ENCODE measurements at regions not wholly inside any gene's neighbourhood (a gene's known extent, or its start where the extent isn't known, plus 50 kb on each side); places are given as distances from the start of the nearest gene placed in this dataset.
"Not testable (repeated sequence)": the region's sequence is repeated elsewhere in the genome, so short reads cannot be mapped to it uniquely, and the experiment has no call there.

DNA sequence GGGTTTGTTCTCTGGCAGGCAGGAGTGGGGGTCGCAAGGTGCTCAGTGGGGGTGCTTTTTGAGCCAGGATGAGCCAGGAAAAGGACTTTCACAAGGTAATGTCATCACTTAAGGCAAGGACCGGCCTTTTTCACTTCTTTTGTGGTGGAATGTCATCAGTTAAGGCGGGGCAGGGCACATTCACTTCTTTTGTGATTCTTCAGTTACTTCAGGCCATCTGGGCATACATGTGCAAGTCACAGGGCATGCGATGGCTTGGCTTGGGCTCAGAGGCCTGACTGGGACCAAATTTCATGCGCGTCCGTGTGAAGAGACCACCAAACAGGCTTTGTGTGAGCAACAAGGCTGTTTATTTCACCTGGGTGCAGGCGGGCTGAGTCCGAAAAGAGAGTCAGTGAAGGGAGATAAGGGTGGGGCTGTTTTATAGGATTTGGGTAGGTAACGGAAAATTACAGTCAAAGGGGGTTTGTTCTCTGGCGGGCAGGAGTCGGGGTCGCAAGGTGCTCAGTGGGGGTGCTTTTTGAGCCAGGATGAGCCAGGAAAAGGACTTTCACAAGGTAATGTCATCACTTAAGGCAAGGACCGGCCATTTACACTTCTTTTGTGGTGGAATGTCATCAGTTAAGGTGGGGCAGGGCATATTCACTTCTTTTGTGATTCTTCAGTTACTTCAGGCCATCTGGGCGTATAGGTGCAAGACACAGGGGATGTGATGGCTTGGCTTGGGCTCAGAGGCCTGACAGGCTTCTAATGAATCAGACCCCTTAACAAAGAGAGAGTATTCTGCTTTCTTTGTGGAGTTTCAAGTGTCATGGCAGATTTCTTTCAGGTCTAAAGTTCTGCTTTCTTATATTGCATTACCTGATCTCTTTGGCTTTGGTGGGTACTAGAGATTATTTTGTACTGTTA lies 1030.6 kb downstream of the FAM133A start:
- DNase-seq (ENCODE audit: low spot score in 2 of 2); H3K27me3 ChIP-seq (ENCODE audit: low read depth); H3K36me3 ChIP-seq (replicated peaks); in situ Hi-C loops (cut with MboI; ENCODE audit: low sequenced_read_pairs); H3K9me3 ChIP-seq; H3K4me1 ChIP-seq; H3K4me3 ChIP-seq: not testable (repeated sequence)

DNA sequence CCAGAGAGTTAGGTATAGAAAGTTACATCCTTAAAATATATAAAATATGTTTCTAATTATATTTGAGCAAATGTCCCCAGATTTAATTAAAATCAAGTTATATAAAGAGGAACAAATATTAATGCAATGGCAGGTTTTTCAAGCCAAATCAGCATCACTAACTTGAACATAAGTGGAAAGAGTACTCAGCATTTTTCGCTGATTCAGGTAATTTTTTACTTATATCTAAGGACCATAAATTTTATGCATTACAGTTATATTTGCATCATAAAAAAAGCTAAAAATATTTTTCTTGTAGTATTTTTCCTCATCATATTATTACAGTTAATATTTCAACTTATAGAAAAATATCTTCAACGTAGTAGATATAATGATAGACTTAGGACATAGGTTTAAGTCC lies 1047.4 kb downstream of the FAM133A start:
- H3K27me3 ChIP-seq (ENCODE audit: low read depth): peaks cover 3% of the 10 kb centered on the region; the same call in 1 of the 2 replicates
- DNase-seq (ENCODE audit: low spot score in 2 of 2): no peak
- no peaks in the 10 kb centered on the region for H3K4me1 ChIP-seq
- no peaks in the 10 kb centered on the region for H3K9me3 ChIP-seq
- H3K4me3 ChIP-seq: no peak overlapping the region
- in situ Hi-C loops (cut with MboI; ENCODE audit: low sequenced_read_pairs): no loop called here
- H3K36me3 ChIP-seq (replicated peaks): no peaks in the 10 kb centered on the region

DNA sequence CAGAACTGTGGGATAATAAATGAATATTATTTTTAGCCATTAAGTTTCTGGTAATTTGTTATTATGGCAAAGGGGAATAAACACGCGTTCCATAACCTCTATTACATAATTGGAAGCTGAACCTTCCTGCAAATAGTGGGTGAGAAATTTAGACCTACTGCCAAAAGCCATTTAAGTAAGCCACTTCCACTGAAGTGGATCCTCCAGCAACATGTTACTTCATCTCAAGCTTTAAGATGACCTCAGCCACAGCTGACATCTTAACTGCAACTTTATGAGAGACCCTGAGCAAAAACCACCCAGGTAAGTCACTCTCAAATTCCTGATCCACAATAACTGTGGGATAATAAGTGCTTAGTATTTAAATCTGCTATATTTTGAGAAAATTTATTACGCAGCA lies 1048.6 kb downstream of the FAM133A start:
- in situ Hi-C loops (cut with MboI; ENCODE audit: low sequenced_read_pairs): no loop called here
- H3K36me3 ChIP-seq (replicated peaks): no peaks in the 10 kb centered on the region

DNA sequence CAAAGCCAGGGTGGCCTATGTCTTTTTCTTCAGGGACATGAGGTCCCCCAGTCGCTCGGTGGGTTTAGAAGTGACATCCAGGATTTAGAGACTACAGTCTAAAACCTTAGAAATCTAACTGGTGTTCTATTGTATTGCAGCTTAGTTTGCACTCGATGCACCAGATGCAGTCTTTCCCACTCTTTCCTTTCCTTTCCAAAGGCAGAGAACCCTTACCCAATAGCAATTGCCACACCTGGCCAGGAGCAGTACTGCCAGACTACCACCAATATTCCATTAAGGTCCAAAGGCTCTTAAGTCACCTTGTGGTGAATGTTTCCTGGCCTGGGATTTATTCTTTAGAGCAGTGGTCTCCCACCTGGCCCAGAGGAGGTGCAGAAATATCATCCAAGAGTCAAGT lies 1068.8 kb downstream of the FAM133A start:
- no peaks in the 10 kb centered on the region for H3K9me3 ChIP-seq
- in situ Hi-C loops (cut with MboI; ENCODE audit: low sequenced_read_pairs): no loop called here
- no peaks in the 10 kb centered on the region for H3K4me1 ChIP-seq
- no peak for DNase-seq (ENCODE audit: low spot score in 2 of 2)
- H3K27me3 ChIP-seq (ENCODE audit: low read depth): no peaks in the 10 kb centered on the region
- H3K4me3 ChIP-seq: no peak overlapping the region
- H3K36me3 ChIP-seq (replicated peaks): no peaks in the 10 kb centered on the region

More for the DNA sequence above, 1048.6 kb downstream of the FAM133A start:
- DNase-seq (ENCODE audit: low spot score in 2 of 2): no peak
- H3K27me3 ChIP-seq (ENCODE audit: low read depth): peaks cover 3% of the 10 kb centered on the region; the same call in 1 of the 2 replicates
- no peaks in the 10 kb centered on the region for H3K9me3 ChIP-seq
- H3K4me1 ChIP-seq: no peaks in the 10 kb centered on the region
- no peak overlapping the region for H3K4me3 ChIP-seq

DNA sequence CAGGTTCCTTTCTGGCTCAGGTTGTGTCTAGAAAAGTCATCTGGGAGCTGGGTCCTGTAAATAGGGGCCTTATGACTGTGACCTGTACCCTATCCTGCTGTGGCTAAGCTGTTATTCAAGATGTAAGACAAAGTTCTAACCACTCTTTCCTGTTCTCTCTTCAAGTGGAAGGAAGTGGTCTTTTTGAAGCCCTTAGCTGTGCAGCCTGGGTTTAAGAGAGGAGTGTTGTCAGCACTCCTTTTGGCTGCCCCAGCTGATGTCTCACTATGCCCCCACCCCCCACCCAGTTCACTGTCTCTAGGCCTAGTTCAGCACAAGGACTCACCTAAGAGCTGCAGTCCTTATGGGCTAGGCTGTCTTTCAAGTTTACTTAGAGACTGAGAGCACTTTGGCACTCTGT lies 1069.5 kb downstream of the FAM133A start:
- H3K27me3 ChIP-seq (ENCODE audit: low read depth): no peaks in the 10 kb centered on the region

DNA sequence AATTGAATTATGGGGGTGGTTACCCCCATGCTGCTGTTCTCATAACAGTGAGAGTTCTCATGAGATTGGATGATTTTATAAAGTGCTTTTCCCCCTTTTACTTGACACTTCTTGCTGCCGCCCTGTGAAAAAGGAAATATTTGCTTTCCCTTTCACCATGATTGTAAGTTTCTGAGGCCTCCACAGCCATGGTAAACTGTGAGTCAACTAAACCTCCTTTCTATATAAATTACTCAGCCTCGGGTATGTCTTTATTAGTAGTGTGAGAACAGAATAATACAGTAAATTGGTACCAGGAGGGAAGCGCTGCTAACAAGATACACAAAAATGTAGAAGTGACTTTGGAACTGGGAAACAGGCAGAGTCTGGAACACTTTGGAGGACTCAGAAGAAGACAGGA lies 1070.8 kb downstream of the FAM133A start:
- Histone ChIP-seq H3K36me3 (replicated peaks) (no peaks in the 10 kb centered on the region), H3K4me3 (no peak overlapping the region), H3K9me3 (no peaks in the 10 kb centered on the region), H3K27me3 (ENCODE audit: low read depth) (no peaks in the 10 kb centered on the region), H3K4me1 (no peaks in the 10 kb centered on the region)
- in situ Hi-C loops (cut with MboI; ENCODE audit: low sequenced_read_pairs): no loop called here
- no peak for DNase-seq (ENCODE audit: low spot score in 2 of 2)

More for the DNA sequence above, 1069.5 kb downstream of the FAM133A start:
- DNase-seq (ENCODE audit: low spot score in 2 of 2): no peak
- no peaks in the 10 kb centered on the region for H3K36me3 ChIP-seq (replicated peaks)
- in situ Hi-C loops (cut with MboI; ENCODE audit: low sequenced_read_pairs): no loop called here
- H3K4me3 ChIP-seq: no peak overlapping the region
- H3K9me3 ChIP-seq: no peaks in the 10 kb centered on the region
- H3K4me1 ChIP-seq: no peaks in the 10 kb centered on the region

DNA sequence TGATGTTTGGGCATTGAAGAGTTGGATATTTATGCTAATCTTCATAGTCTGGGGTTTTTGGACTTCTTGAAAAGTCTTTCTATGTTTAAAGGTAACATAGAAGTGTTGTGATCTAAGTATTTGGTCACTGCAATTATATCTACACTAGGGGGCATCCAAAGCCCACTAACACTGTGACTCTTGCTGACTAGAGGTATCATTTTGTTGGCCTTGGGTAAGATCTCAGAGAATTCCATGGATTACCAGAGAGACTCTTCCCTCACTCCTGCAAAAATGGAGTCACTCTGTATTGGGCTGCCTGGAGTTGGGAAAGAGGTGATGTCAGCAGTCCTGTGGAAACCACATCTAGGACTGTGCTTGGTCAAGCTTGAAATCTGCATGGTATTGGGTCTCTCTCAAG lies 1077.6 kb downstream of the FAM133A start:
- in situ Hi-C loops (cut with MboI; ENCODE audit: low sequenced_read_pairs): no loop called here
- no peaks in the 10 kb centered on the region for H3K4me1 ChIP-seq

DNA sequence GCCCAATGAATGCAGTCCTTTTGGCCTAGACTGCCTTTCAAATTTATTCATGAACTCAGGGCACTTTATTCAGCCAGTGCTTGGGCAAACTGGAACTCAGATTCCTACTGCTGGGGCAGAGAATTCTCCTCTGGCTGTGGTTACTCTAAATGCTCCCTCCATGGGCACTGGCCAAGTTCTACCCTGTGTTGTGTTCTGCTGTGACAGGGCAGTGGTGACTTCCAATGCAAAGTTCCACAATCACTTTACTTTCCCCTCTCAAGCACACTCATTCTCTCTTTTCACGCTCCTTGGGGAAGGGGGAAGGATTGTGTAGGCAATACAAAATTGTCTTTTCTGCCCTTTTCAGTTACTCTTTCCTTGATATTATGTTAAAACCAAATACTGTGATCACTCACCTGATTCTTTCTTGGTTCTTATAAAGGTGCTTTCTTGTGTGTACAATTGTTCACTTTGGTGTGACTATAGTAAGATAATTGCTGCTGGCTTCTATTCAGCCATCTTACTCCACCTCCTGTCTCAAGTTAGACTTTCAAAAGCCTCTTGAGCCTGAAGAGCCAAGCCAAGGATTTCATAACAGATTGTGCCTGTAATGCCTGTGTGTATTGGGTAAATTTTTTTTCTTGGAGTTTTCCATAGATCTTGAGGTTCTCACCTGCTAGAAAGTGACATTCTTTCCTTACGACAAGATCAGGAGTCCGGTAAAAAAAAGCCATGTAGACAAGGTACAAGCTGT lies 1078.6 kb downstream of the FAM133A start:
- Histone ChIP-seq H3K4me3 (no peak overlapping the region), H3K36me3 (replicated peaks) (no peaks in the 10 kb centered on the region), H3K9me3 (no peaks in the 10 kb centered on the region), H3K27me3 (ENCODE audit: low read depth) (no peaks in the 10 kb centered on the region), H3K4me1 (no peaks in the 10 kb centered on the region)
- DNase-seq (ENCODE audit: low spot score in 2 of 2): no peak
- in situ Hi-C loops (cut with MboI; ENCODE audit: low sequenced_read_pairs): no loop called here

More for the DNA sequence above, 1077.6 kb downstream of the FAM133A start:
- no peak overlapping the region for H3K4me3 ChIP-seq
- no peaks in the 10 kb centered on the region for H3K36me3 ChIP-seq (replicated peaks)
- no peaks in the 10 kb centered on the region for H3K27me3 ChIP-seq (ENCODE audit: low read depth)
- H3K9me3 ChIP-seq: no peaks in the 10 kb centered on the region
- DNase-seq (ENCODE audit: low spot score in 2 of 2): peak; percentile 3 to 9

DNA sequence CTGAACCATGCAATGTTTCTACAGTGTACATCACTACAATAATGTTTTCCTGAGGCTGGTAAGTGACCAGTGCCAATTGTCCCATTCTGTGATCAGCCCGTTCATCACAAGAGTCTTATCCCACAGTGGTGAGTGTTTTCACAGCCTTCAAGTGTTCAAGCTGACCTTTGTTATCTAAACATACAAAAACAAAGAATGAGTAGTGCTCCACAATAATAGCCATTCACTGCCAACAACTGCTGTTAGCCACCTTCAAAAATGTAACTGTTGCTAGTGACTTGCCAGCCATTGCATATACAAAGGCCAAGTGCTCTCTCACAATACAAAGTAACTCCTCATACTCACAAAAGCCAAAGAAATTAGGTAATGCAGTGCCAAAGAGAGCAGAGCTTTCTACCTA lies 1084.1 kb downstream of the FAM133A start:
- Histone ChIP-seq H3K9me3 (no peaks in the 10 kb centered on the region), H3K36me3 (replicated peaks) (no peaks in the 10 kb centered on the region), H3K4me1 (no peaks in the 10 kb centered on the region), H3K27me3 (ENCODE audit: low read depth) (no peaks in the 10 kb centered on the region), H3K4me3 (no peak overlapping the region)
- in situ Hi-C loops (cut with MboI; ENCODE audit: low sequenced_read_pairs): no loop called here
- no peak for DNase-seq (ENCODE audit: low spot score in 2 of 2)

DNA sequence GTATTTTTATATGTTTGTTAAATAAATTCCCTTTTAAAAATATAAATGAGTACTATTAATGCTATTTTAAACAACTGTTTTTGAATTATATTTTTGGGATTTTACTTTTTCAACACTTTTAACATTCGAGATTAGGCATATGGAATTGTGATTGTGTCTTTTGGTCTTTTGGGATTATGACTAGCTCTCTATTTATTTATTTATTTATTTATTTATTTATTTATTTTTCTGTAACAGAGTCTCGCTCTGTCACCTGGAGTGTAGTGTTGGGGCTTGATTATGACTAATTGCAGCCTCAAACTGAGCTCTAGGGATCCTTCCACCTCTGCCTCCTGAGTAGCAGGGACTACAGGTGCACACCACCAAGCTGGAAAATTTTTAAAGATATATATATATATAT lies 1101.6 kb downstream of the FAM133A start:
- Histone ChIP-seq H3K36me3 (replicated peaks) (no peaks in the 10 kb centered on the region), H3K4me1 (no peaks in the 10 kb centered on the region), H3K4me3 (no peak overlapping the region), H3K9me3 (no peaks in the 10 kb centered on the region), H3K27me3 (ENCODE audit: low read depth) (no peaks in the 10 kb centered on the region)
- DNase-seq (ENCODE audit: low spot score in 2 of 2): no peak
- in situ Hi-C loops (cut with MboI; ENCODE audit: low sequenced_read_pairs): no loop called here

DNA sequence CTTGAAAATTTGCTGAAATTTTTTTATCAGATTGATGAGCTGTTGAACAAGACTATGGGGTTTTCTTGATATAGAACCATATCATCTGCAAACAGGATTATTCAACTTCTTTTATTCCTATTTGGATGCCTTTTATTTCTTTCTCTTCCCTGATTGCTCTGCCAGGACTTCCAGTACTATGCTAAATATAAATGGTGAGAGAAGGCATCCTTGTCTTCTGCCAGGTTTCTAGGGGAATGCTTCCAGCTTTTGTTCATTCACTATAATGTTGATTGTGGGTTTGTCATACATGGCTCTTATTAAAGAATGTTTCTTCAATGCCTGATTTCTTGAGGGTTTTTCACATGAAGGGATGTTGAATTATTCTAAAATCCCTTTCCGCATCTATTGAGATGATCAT lies 1139.5 kb downstream of the FAM133A start:
- Histone ChIP-seq H3K27me3 (ENCODE audit: low read depth) (no peaks in the 10 kb centered on the region), H3K36me3 (replicated peaks) (no peaks in the 10 kb centered on the region), H3K4me1 (no peaks in the 10 kb centered on the region), H3K9me3 (no peaks in the 10 kb centered on the region), H3K4me3 (no peak overlapping the region)
- DNase-seq (ENCODE audit: low spot score in 2 of 2): no peak
- in situ Hi-C loops (cut with MboI; ENCODE audit: low sequenced_read_pairs): no loop called here

DNA sequence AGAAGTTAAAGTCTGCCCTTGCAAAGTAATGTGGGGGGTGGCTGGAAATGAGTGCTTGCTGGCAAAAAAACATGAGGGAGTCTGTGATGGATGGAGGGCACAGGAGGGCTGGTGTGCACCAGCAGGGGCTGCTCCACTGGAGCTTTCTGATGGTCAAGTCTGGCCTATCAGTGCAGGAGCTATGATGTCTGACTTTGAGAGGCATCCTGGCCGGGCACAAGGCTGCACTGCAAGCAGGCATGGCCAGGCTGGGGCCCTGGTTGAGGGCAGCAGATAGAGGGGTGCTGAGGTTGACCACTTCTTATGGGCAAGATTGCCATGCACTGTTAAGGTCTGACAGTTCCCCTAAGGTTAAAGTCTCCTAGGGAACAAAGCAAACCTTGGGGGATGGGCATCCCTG lies 1140.2 kb downstream of the FAM133A start:
- Histone ChIP-seq H3K9me3 (no peaks in the 10 kb centered on the region), H3K36me3 (replicated peaks) (no peaks in the 10 kb centered on the region), H3K27me3 (ENCODE audit: low read depth) (no peaks in the 10 kb centered on the region), H3K4me3 (no peak overlapping the region), H3K4me1 (no peaks in the 10 kb centered on the region)
- DNase-seq (ENCODE audit: low spot score in 2 of 2): no peak
- in situ Hi-C loops (cut with MboI; ENCODE audit: low sequenced_read_pairs): no loop called here

DNA sequence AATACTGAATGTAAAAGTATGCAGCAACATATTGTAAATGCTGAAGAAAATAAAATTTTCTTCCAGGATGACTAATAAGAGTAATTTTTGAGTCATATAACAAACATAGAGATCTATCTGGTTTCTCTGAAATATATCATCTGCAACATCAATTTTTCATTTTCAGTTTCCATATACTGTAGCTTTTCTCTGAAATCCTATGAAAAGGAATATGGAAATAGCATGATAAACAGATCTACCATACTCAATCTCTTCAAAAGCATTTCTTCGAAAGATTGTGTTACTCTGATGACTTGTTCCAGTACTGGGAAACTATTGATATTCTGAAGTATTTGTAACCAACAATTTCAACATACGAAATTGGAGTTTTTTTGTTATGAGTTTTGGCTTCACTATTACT lies 1156.7 kb downstream of the FAM133A start:
- in situ Hi-C loops (cut with MboI; ENCODE audit: low sequenced_read_pairs): no loop called here

DNA sequence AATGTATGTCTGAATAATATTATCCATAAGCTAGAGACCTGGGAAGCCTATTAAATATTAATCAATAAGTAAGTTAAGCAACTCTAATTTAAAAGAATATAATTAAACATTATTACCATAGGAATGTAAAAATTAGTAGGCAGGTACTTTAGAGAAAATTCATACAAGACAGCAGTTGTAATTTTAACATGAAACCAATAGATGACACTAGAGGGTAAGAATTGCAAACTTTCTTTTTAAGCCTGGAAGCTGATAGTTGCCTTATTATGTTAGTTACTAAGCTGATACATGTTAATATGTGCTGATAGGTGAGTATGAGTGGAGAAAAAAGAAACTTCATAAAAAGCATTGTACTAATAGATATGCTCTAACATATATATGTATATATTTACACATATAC lies 1157.4 kb downstream of the FAM133A start:
- Histone ChIP-seq H3K36me3 (replicated peaks) (no peaks in the 10 kb centered on the region), H3K4me3 (no peak overlapping the region), H3K4me1 (no peaks in the 10 kb centered on the region), H3K9me3 (no peaks in the 10 kb centered on the region), H3K27me3 (ENCODE audit: low read depth) (no peaks in the 10 kb centered on the region)
- DNase-seq (ENCODE audit: low spot score in 2 of 2): peak in 1 of 2 experiments; percentile 61
- in situ Hi-C loops (cut with MboI; ENCODE audit: low sequenced_read_pairs): no loop called here

More for the DNA sequence above, 1156.7 kb downstream of the FAM133A start:
- Histone ChIP-seq H3K27me3 (ENCODE audit: low read depth) (no peaks in the 10 kb centered on the region), H3K36me3 (replicated peaks) (no peaks in the 10 kb centered on the region), H3K4me3 (no peak overlapping the region), H3K9me3 (no peaks in the 10 kb centered on the region), H3K4me1 (no peaks in the 10 kb centered on the region)
- no peak for DNase-seq (ENCODE audit: low spot score in 2 of 2)

Data from HAP-1 (cell line).